Activated CD8-positive, alpha-beta memory T cell treated with anti-CD3 and anti-CD28 coated beads, Interleukin-2, amount 50 U/mL, for 48 hours (primary cell): ENCODE measurements at regions not wholly inside any gene's neighbourhood (a gene's known extent, or its start where the extent isn't known, plus 50 kb on each side); places are given as distances from the start of the nearest gene placed in this dataset.
"Not testable (repeated sequence)": the region's sequence is repeated elsewhere in the genome, so short reads cannot be mapped to it uniquely, and the experiment has no call there.

Source experiments
- DNase-seq: peaks from one replicate; pipeline ENCODE4 v3.0.0-alpha.2; 2020

DNA sequence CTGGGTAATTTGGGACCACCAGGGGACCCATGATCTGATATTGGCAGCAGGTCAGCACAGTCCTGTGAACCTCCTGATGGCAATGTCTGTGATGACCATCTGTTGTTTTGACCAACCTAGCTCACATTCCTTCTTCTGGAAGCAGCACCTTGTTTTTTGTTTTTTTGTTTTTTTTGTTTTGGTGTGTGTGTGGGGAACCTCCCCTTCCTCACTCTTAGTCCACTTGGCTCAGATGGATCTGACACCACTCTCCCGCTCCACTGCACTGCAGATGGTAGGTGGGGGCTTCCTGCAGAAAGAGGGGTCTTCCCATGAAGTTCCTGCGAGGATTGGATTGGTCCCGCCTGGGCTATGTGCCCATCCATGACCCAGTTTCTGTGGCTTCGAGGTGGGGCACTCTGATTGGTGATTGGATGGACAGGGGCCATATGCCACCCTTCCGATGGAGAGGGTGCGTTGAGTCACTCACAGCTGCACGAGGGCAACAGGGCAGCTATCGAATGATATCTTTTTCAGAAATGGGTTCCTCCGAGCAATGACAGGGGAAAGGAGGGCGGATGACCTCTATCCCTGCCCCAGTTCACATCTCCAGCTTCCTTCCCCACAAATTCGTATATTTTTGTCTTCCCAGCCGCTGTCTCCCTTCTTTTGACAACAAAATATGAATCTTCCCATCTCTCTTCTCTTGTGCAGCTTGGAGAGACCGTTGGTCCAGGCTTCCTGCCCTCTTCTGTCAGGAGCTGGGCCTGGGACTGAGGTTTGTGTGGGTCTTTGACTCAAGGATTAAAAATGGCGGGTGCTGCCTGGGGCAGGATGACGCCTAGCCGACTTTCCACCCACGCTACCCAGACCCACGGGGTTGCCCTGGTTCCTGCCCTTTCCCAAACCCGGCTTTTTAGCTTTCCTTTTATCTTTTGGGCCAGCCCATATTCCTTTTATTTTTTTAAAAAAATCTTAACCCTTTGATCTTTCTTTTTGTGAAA lies 132.1 kb upstream of the KCNG1 start:
- DNase-seq: no peak

DNA sequence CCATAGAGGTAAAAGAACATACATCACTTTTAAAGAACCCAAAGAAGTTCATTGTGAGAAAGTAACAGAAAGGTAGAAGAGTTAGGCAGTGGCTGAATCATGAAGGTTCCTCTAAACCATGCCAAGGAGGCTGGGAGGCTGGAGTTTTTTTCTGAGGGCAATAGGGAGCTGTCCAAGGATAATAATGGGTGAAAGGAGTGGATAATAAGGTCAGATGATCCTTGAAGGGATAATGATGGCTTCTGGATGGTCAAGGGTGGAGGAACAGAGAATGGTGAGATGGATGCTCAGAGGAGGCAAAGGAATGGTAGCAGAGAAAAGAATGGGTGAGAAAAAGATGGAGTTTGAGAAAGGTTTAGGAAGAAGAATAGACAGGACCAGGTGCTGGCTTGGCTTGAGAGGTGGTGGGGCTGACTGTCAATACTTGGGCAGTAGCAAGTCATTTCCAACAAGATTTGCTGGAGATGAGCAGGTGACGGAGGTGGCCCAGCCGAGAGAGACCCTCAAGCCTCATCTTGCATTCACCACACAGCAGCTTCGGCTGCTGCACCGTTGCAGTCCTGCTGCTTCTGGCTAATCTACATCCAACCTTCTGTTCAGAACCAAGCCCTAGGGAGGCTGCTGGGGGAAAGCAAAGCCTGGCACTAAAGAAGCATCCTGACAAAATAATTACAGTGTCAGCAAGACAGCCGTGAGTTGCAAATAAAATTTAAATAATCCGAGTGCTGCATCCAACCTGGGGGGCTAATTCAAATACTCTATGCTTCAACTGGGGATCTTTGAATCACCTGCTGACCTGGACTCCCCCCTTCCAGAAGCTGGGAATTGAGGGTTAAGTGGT lies 131.2 kb upstream of the KCNG1 start:
- no peak for DNase-seq

DNA sequence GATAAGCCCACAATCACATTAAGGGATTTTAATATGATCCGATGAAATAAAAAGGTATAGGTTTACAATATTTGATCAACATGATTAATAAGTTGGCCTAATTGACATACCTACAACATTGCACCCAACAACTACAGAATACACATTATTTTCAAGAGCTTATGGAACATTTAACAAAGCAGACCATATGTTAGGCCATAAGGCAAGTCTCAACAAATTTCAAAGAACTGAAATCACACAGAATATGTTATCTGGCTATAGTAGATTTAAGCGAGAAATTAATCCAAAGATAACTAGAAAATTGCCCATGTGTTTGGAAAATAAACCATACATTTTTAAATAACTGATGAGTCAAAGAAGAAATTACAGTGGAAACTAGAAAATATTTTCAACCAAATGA lies 126.0 kb upstream of the KCNG1 start:
- no peak for DNase-seq

DNA sequence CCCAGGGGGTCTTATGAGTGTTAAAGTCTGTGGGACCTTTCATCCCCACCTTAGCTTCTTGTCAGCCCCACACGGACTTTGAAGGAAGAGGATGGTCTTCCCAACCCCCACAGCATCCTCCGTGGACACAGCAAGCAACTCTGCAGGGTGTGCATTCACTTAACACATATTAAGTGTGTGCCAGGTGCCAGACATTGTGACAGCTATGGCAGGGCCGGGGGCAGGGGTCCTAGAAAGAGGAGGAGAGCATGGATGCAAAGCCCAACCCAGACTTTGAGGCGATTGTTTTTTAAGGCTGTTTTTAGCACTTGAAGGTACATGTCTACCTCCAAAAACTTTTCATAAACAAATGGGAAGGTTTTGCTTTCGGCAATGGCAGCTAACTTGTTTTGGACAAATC lies 121.6 kb upstream of the KCNG1 start:
- DNase-seq: no peak

DNA sequence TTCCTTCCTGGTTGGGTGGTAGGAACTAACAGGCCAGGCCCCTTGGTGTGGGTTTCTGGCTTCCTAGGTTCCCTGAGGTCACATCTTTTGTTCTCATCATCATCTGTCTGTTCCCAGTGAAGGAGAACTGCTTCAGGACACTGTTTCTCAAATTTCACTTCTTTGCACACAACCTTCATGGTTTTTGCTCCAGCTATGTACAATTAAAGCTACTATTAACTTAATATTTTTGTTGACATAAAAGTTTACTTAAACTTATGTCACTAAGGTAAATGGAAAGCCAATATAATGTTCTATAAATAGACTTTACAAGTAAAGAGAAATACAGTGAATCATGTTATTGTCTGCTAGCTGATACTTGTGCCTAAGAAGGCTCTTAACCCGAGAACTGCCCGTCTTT lies 120.7 kb upstream of the KCNG1 start:
- no peak for DNase-seq

DNA sequence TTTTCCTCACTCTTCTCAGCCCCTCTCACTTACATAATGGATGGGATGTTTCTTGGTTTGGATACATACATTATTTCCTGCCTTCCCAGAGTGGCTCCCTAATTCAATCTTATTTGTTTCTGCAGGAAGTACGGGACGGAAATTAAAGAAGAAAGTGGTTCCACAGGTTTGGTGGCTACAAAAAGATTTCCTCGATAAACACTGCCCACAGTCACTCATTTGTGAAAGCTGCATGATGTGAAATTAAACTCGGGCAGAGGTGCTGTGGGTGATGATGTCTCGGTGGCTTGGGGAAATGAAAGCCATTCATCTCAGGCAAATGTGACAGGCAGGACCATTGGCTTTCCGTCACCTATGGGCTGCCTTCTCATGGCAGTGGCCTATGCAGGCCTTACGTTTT lies 119.5 kb upstream of the KCNG1 start:
- DNase-seq: no peak

DNA sequence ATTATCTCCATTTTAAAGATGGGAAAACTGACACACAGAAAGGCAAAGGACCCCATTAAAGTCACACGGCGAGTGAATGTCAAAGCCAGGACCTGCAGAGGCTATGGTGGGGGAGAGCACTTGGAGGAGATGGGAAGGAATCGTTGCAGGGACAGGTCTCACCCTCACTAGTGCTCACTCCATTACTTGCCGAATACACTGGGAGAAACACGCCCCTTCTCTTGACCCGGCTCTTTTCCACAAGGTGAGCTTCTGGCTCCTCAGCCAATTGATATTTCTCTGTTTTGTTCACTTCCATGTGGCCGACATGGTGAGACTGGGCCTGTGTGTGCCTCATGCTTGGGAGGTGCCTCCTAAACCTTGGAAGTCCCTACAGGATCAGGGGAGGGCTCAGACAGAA lies 117.8 kb upstream of the KCNG1 start:
- DNase-seq: no peak

DNA sequence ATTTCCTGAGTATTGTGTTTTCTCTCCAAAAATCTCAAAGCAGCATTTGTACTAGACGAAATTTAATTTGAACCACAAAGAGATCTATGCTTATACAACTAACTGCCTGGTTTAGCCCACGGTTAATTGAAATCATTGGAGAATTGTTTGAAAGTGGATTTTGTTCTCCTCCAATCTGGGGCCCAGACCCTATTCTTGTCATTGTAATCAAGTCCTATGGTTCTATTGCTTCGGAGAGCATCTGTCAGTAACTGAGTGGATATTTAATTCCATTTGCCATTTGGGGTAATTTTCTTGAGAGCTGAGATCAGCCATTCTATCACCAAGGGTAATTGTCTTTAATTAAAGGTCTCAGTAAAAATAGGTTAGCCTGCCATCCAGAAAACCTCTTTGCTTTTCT lies 117.0 kb upstream of the KCNG1 start:
- no peak for DNase-seq

DNA sequence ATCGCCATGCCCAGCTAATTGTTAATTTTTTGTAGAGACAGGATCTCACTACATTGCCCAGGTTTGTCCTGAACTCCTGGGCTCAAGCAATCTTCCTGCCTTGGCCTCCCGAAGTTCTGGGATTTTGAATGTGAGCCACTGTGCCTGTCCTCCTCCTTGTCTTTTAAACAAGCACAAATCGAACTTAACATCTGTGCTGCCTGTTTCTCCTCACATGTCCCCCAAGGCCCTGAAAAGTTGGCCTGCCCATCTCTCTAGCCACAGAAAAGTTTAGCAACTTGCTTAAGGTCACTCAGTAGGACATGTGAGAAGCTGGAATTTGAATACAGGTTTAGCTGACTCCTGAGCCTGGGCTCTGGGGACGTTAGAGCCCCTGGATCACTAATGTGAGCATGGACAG lies 115.7 kb upstream of the KCNG1 start:
- no peak for DNase-seq

DNA sequence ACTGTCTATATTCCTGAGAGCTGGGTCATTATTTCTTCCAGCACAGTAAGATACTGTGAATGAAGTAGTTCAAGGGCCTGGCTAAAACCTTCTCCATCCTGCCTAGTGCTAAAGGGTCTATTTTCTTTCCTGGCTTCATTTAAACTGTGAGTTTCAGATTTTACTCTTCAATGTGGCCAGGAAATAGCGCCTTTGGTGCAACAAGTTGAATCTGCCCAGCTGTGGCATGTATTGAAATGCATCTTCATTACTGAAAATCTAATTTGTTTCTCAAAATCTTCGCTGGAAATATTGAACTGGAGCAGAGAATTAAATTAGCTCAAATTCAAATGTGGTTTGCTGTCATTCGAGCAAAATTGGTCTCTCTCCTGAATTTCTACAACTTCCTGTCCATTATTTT lies 114.6 kb upstream of the KCNG1 start:
- no peak for DNase-seq

DNA sequence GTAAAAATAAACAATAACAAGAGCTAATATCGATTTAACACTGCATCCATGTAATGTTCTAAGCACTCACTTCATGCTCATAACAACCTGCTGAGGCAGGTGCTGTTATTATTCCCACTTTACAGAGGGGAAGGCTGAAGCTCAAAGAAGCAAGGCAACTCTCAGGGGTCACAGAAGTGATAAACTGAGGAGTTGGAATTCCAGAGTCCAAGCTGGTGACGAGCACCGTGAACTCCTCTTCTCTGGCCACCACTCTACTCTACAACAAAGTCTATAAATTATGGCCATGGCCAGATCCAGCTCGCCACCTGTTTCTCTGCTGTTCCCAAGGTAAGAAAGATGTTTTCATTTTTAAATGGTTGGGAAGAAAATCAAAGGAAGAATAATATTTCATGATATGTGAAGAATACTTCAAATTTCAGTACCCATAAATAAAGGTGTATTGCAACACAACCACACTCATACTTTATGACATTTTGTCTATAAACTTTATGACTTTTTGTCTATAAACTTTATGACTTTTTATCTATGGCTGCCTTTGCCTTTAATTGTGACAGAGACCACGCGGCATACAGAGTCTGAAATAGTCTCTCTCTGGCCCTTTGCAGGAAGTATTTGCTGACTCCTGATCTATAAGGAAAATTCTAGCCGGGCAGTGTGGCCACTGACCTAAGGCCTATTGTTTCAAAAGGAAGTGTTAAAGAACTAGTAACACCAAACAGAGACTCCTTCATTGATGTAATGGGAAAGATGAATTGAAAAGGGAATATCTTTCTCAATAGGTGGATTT lies 113.2 kb upstream of the KCNG1 start:
- no peak for DNase-seq

DNA sequence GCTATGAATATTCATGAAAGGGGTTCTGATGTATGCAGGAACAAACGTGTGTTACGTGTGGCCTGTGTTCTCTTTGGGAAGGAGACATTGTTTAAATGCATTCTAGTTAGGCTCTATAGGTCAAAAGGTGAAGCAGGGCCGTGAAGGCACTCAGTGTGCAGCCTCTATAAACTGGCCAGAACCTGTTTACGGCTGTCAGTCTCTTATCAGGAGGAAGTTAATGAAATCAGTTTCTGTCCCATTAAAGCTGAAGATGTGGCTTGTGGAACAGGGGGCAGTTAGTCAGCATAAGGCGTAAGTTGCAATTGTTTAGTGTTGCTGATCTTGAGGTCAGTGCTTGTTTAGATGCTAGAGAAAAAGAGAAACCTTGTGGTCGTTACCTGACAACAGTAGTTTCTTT lies 111.5 kb upstream of the KCNG1 start:
- DNase-seq: no peak

DNA sequence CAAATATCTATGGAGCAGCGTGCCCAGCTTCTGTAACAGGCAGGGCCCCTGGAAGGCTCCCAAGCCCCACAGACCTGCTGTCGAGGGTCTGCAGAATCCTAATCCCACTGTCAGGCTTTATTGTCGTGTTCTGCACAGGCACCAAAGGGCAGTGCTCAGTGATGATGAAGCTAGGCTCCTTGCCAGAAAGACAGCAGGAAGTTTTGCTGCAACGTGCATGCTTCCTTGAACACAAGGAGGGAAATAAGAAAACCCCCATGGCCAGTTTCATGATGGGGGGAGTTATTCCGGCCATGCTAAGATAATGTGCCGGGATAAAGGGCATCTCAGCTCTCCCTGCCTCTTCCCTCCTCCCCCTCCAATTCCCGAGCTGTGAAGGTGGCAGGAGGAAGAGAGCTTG lies 109.4 kb upstream of the KCNG1 start:
- DNase-seq: no peak

DNA sequence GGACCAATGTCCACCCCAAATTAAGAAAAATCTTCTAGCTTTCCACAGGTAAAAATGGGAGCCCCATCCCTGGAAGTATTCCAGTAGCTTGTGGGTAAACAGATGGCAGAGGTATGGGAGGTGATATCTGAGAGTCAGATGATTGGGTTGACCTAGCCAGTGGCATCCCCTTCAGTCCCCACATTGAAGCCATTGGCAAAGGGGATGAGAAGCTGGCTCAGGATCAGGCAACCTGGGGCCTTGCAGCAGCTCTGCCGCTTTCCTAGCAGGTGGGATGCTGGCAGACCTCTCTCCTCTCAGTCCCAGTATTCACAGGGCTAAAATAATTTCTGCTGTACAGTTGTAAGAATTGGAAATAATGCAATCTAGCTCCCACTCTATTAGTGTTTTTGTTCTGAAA lies 108.9 kb upstream of the KCNG1 start:
- DNase-seq: no peak

DNA sequence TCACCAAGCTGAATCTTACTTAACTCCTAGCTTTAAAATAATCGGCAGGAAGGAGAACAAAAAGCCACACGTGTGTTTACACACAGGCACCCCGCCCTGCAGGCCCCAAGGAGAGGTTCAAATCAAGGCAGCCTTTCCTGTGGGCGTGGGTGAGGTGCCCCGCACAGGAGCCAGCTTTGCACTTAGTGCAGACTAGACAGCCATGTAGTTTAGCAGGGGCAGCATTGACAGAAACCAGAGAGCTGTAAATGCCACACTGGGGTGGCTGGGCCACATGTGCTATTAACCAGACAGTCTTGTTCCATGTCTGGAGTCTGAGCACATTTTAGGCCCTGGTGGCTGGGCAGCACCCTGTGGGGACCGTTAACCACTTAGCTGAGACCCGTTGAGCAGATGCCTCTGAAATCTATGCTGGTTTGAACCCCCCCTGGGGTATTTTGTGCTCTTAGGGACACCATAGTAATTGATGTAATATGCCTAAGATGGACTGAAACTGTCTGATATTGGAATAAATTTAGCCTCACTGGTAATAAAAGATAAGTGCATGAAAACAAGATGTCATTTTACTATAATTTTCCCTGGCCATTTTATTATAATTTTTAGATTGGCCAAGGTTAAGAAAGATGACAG lies 106.4 kb upstream of the KCNG1 start:
- DNase-seq: no peak

DNA sequence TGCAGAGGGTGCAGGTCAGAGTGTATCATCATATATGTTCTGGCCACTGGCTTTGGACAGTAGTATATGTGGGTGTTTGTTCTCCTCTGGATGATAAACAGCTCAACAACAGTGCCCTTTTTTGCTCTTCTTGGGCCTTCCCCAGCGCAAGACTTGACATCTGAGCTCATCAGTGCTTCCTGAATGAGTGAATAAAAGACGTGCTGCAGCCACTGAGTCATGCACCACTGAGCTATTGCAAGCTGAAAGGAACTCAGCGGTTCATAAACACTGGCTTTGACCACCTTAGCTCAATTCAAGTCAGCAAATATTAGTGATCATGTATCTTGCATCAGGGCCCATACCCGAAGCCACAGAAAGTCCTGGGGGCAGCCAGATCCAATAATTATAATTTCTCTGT lies 105.3 kb upstream of the KCNG1 start:
- DNase-seq: no peak

DNA sequence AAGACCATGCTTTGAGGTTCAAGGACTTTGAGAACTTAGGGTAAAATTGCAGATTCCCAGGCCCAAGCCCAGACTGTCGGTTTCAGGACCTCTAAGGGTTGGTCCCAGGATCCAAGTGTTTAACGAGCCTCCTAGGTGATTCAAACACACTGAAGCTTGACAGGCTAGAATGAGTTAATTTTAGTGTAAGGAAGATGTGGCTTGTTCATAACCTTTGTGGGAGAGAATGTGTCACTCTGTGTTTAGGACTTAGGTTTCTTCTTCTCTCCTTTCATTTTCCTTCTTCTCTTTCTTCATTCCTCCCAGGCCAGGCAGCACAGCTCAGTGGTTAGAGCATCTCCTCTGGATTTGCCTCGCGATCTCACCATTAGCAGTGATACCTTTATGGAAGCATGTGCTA lies 104.8 kb upstream of the KCNG1 start:
- DNase-seq: no peak

DNA sequence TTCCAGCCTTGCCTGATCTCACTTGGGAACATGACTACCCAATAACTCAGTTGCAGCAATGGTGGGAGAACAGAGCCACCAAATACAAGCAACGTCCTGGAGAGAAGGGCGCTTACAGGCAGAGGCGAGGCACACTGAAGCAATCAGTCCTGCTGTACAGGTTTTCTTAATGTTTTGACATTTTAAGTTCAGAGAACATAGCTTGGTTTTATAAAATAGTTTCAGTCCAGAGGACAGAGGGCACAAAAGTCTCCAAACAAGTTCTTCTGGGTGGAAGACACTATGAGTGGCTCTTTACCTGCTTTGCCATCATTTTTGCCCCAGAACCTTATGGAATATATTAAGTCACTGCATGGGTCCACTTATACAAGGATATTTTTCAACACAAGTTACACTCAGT lies 103.4 kb upstream of the KCNG1 start:
- no peak for DNase-seq

DNA sequence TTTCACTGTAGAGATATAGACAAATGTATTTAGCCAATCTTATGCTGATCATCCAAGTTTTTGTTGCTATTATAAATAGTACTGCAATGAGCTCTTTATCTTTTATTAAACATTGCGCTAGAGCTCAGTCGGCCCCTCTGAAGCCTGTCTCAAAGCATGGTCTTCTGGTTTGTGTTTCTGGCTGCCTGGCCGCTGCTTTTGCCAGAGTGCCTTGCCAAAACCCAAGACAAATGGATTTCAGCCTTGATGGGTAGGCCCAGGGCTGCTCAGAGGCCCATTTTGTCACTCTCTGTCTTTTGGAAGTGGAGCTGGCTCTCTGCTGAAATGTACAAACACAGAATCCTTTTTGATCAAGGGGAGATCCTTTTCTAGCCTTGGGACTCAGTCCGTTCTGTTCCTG lies 102.9 kb upstream of the KCNG1 start:
- no peak for DNase-seq

DNA sequence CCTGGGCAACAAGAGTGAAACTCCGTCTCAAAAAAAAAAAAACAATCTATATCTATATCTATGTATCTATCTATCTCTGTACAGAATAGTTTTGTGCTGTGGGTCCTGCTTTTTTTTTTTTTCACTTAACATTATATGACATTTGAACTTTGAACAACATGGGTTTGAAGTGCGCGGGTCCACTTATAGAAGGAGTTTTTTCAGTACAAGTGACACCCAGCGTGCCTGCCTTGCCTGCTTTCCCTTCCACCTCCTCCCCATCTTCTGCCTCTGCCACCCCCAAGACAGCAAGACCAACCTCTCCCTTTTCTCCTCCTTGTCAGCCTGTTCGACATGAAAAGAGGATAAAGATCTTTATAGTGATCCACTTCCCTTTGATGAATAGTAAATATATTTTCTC lies 102.2 kb upstream of the KCNG1 start:
- no peak for DNase-seq

DNA sequence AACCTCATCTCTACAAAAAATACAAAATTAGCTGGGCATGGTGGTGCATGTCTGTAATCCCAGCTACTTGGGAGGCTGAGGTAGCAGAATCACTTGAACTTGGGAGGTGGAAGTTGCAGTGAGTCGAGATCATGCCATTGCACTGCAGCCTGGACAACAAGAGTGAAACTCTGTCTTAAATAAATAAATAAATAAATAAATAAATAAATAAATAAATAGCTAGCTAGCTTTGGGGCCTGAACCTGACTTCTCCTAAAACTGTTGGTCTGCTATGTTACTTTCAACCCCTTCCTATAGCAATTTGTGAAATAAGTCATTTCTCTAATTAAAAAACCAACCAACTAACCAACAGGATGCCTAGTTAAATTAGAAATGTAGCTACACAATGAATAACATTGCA lies 101.0 kb upstream of the KCNG1 start:
- DNase-seq: not testable (repeated sequence)

DNA sequence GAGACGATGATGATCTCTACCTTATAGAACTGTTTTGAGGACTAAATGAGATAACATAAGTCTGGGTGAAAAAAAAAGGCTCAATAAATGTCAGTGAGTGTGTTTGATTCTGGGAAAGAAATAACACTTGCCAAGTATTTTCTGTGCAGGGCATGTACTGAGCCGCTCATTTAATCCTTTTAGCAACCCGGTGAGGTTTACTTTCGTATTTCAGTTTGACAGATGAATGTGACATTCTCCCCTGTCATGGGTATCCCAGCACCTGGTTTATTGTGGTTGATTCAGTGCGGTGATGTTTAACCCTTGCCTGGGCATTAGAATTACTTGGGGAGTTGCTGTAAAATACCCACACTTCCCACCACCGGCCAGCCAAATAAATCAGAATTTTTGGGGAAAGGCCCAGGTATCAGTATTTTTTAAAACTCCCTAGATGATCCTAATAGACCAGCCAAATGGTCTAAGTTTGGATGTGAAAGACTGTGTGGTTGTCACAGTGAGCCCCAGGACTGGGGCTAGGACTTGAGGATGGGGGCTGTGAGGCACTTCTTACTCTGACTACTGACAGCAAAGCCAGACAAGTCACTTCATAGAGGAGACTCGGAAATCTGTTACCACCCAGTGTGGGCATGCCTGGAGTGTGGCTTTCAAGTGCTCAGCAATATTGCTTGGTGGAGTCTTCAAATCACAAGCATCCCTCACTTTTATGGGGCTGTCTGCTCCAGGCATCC lies 100.2 kb upstream of the KCNG1 start:
- DNase-seq: no peak
